Bronchial epithelial cell (primary cell): ENCODE measurements at regions not wholly inside any gene's neighbourhood (a gene's known extent, or its start where the extent isn't known, plus 50 kb on each side); places are given as distances from the start of the nearest gene placed in this dataset.
A peak's percentile ranks its signal among the peaks of the same experiment; 100 is the strongest.

Source experiments
- DNase-seq: peaks from one replicate; pipeline ENCODE4 v3.0.0-alpha.2; 2010; ENCODE audit warnings: low read depth
- FAIRE-seq: peaks from 2 replicates; lab custom pipeline; 2011; peaks lifted over from hg19 to GRCh38; lab: Jason Lieb, UNC
- H3K27me3 ChIP-seq: 2 replicates; pipeline ENCODE4 v1.5.1; 2011; ENCODE audit warnings: low read length; ENCODE audit not compliant: control insufficient read depth, insufficient read depth
- H3K36me3 ChIP-seq: 2 replicates; pipeline ENCODE4 v1.5.1; 2011; ENCODE audit warnings: low read length; ENCODE audit not compliant: control insufficient read depth, insufficient read depth
- H3K4me3 ChIP-seq: 2 replicates; pipeline ENCODE4 v1.5.1; 2011; ENCODE audit warnings: mild to moderate bottlenecking, low read depth, low read length, control low read depth
- CTCF ChIP-seq: IDR thresholded peaks from 2 replicates; pipeline ENCODE4 v1.5.1; 2011; ENCODE audit warnings: mild to moderate bottlenecking, moderate library complexity, low read length, control low read depth, inconsistent platforms; ENCODE audit not compliant: insufficient read depth, severe bottlenecking

- Histone ChIP-seq H3K4me3 (no peak overlapping the region), H3K27me3 (no peaks in the 10 kb centered on the region), H3K36me3 (no peaks in the 10 kb centered on the region)
- no peak for TF ChIP-seq CTCF
- FAIRE-seq, result no peak
- no peak for DNase-seq
These were observed 539.7 kb downstream of the MIAT start for GRCh38 chr22:27197052-27197451.

GRCh38 chr22:27197618-27198017 lies 540.2 kb downstream of the MIAT start:
- H3K36me3 ChIP-seq, result no peaks in the 10 kb centered on the region
- H3K4me3 ChIP-seq, result no peak overlapping the region
- DNase-seq (no peak), FAIRE-seq (no peak)
- no peaks in the 10 kb centered on the region for H3K27me3 ChIP-seq
- no peak for TF ChIP-seq CTCF

GRCh38 chr22:27198518-27199035 lies 541.2 kb downstream of the MIAT start:
- TF ChIP-seq CTCF, result no peak
- Histone ChIP-seq H3K36me3 (no peaks in the 10 kb centered on the region), H3K4me3 (no peak overlapping the region), H3K27me3 (no peaks in the 10 kb centered on the region)
- FAIRE-seq, result peak; percentile 32
- no peak for DNase-seq

- no peak for TF ChIP-seq CTCF
- no peaks in the 10 kb centered on the region for H3K27me3 ChIP-seq
- H3K4me3 ChIP-seq, result no peak overlapping the region
- no peak for DNase-seq
- H3K36me3 ChIP-seq, result no peaks in the 10 kb centered on the region
- no peak for FAIRE-seq
These were observed 542.0 kb downstream of the MIAT start for GRCh38 chr22:27199354-27199753.

- no peak for TF ChIP-seq CTCF
- H3K4me3 ChIP-seq, result no peak overlapping the region
- FAIRE-seq (no peak), DNase-seq (no peak)
- no peaks in the 10 kb centered on the region for H3K27me3 ChIP-seq
- H3K36me3 ChIP-seq, result no peaks in the 10 kb centered on the region
These were observed 543.9 kb downstream of the MIAT start for GRCh38 chr22:27201276-27201675.

GRCh38 chr22:27201741-27202140 lies 544.4 kb downstream of the MIAT start:
- FAIRE-seq (no peak), DNase-seq (no peak)
- no peaks in the 10 kb centered on the region for H3K36me3 ChIP-seq
- H3K4me3 ChIP-seq, result no peak overlapping the region
- no peak for TF ChIP-seq CTCF
- no peaks in the 10 kb centered on the region for H3K27me3 ChIP-seq
